Transverse colon (tissue), 4 donors: ENCODE measurements at regions not wholly inside any gene's neighbourhood (a gene's known extent, or its start where the extent isn't known, plus 50 kb on each side); places are given as distances from the start of the nearest gene placed in this dataset.
"Not testable (repeated sequence)": the region's sequence is repeated elsewhere in the genome, so short reads cannot be mapped to it uniquely, and the experiment has no call there.

Source experiments
- CTCF ChIP-seq, 5 experiments: fragments of 200-600 bp in 3 of 5; fragments of 450-650 bp in 2 of 5; sonication (generic) in 3 of 5; IDR thresholded peaks; 1 replicate in 2 of 5; 2 replicates in 3 of 5; pipeline ENCODE4 v1.5.1; 2016 to 2017; ENCODE audit warnings: antibody characterized with exemption in 5 of 5, inconsistent platforms in 3 of 5, mild to moderate bottlenecking in 2 of 5, moderate library complexity in 1 of 5
- POLR2A ChIP-seq: fragments of 450-650 bp; IDR thresholded peaks from one replicate; pipeline ENCODE4 v1.6.1; 2016; ENCODE audit warnings: antibody characterized with exemption, mild to moderate bottlenecking, moderate library complexity
- POLR2AphosphoS5 ChIP-seq, 3 donors: sonication (generic); formaldehyde crosslinking; IDR thresholded peaks; one replicate each; pipeline ENCODE4 v1.6.1; 2016; ENCODE audit warnings: antibody characterized with exemption in 3 of 3

GRCh38 chr9:87210658-87211057 lies 263.4 kb upstream of the GAS1 start:
- TF ChIP-seq CTCF (IDR thresholded peaks at IDR 0.05); POLR2A; POLR2AphosphoS5 (IDR thresholded peaks at IDR 0.05): not testable (repeated sequence)
